Fibroblast of pulmonary artery (primary cell): ENCODE measurements at regions not wholly inside any gene's neighbourhood (a gene's known extent, or its start where the extent isn't known, plus 50 kb on each side); places are given as distances from the start of the nearest gene placed in this dataset.

Experiments used
- DNase-seq: peaks from one replicate; pipeline ENCODE4 v3.0.0-alpha.2; 2010; ENCODE audit warnings: low read depth
- H3K4me3 ChIP-seq: replicated peaks from 2 replicates; pipeline ENCODE4 v1.5.1; 2011; ENCODE audit warnings: low read depth, mild to moderate bottlenecking, control low read depth, low read length, moderate library complexity
- TF ChIP-seq, protein P1 (sequence below): IDR thresholded peaks from 2 replicates; pipeline ENCODE4 v1.5.1; 2011; ENCODE audit warnings: mild to moderate bottlenecking, control low read depth, low read length, inconsistent platforms; ENCODE audit errors: missing control alignments

DNA sequence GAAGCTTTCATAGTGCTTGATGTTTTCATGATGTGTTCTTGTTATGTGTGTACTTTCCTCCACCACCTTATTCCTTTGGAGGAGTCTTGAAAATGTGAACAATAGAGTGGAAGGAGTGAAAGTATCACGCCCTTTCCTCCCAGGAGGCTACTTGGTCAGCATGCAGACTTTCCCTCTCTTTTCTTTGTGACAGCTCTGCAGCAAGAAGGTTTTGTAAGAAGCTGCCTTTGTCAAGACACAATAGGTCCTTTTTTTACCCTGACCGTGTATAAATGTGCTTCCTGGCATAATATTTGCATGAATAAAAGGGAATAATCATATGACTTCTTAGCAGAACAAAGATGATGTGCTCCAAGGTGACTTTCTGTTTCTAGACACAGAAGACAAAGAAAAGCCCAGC is 882.6 kb upstream of the SLITRK5 start:
- TF ChIP-seq, protein P1, sequence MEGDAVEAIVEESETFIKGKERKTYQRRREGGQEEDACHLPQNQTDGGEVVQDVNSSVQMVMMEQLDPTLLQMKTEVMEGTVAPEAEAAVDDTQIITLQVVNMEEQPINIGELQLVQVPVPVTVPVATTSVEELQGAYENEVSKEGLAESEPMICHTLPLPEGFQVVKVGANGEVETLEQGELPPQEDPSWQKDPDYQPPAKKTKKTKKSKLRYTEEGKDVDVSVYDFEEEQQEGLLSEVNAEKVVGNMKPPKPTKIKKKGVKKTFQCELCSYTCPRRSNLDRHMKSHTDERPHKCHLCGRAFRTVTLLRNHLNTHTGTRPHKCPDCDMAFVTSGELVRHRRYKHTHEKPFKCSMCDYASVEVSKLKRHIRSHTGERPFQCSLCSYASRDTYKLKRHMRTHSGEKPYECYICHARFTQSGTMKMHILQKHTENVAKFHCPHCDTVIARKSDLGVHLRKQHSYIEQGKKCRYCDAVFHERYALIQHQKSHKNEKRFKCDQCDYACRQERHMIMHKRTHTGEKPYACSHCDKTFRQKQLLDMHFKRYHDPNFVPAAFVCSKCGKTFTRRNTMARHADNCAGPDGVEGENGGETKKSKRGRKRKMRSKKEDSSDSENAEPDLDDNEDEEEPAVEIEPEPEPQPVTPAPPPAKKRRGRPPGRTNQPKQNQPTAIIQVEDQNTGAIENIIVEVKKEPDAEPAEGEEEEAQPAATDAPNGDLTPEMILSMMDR: no peak
- no peak for DNase-seq
- H3K4me3 ChIP-seq: no peak overlapping the region

DNA sequence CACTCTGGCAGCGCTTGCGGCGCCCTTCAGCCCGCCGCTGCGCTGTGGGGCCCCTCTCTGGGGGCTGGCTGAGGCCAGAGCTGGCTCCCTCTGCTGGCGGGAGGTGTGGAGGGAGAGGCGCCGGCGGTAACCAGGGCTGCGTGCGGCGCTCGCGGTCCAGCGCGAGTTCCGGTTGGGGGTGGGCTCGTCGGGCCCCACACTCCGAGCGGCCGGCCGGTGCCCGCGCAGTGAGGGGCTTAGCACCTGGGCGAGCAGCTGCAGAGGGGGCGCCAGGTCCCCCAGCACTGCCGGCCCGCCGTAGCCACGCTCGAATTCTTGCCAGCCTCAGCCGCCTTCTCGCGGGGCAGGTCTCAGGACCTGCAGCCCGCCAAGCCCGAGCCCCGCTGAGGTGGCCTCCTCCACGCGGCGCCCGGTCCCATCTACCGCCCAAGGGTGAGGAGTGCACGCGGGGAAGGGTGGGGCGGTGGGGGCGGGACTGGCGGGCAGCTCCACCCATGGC is 879.0 kb upstream of the SLITRK5 start:
- no peak overlapping the region for H3K4me3 ChIP-seq
- no peak for DNase-seq

DNA sequence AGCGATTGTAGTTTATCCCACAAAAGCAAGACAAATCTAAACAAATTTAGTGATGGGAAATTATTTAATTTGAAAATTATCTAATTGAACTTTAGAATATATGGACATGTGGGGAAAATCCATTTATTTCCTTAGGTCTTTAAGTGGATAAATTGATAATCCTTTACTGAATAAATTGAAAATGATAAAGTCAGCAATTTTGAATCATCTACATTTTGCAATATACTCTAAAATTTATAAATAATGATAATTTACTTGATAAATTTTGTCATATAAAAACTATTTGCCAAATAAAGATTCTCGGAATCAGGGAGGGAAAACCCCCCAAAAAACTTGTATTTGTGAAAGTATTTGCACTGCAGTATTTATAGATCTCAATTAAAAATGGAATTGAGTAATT is 875.3 kb upstream of the SLITRK5 start:
- TF ChIP-seq, protein P1: no peak
- DNase-seq: no peak
- H3K4me3 ChIP-seq: no peak overlapping the region

More for the DNA sequence above, 879.0 kb upstream of the SLITRK5 start:
- TF ChIP-seq, protein P1: no peak

DNA sequence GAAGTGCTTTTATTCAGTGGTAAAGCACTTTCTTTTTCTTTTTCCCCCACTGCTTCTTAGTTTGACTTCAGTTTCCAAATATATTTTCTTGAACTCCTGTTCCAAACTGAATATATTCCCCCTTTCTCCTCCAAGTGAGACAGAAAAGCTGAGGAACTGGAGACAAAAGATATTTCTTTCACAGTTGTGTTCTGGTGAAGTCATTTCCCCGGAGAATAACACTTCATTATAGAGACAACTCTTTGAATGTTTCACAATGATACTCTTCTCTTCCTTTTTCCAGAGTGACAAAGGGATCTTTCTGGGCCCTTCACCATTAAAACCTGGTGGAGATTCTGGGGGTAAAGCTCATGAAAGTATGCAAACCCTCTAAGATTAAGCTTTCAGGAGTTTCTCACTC is 860.8 kb upstream of the SLITRK5 start:
- no peak overlapping the region for H3K4me3 ChIP-seq
- DNase-seq: no peak
- TF ChIP-seq, protein P1: no peak

DNA sequence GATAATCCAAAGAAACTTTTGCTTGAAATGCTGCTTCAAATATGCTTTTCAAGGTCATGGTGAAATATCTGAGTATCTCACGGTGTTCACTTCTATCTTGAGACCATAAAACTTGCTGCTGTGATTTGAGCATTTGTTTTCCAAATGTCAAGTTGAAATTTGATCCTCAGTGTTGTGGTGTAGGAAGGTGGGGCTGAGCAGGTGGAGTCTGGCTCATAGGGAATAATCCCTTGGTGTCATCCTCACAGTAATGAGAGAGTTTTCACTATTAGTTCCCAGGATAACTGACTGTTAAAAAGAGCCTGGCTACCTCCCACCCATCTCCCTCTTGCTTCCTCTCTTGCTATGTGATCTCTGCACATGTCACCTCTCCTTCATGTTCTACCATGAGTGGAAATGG is 858.0 kb upstream of the SLITRK5 start:
- TF ChIP-seq, protein P1: no peak
- H3K4me3 ChIP-seq: no peak overlapping the region
- no peak for DNase-seq

DNA sequence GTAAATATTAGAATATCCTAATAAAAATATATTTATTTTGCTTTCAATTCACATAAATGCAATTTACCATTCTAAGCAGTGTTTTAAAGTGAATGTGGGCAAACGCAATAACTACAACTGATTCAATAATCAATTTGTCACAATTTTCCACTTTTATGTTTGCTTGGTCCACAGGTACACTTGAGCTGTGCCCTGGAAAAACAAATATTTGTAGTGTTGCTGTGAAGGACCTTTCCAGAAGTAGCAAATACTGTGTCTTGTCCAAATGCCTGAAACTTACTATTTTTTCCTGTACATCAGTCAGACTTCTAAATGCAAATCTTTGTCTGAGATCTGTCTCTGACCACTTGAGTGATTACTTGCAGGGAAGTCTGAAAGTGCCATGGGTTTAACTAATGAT is 845.8 kb upstream of the SLITRK5 start:
- TF ChIP-seq, protein P1: no peak
- DNase-seq: no peak

DNA sequence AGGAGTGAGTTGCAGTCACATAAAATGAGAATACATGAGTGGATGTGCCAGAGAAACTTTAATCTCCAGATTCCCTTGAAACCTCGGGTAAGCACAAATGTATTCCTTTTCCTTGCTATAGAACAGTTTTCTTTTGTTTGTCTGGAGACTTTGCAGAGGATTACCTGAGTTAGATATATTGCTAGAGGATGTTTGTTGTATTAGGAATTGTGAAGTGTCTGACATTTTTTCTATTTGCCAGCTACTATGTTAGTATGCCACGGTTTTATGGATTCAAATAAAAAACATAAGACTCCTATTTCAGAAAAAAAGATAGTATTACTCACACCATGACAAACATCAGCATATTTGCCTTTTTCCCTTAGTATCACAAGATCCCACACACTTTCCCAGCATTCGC is 844.9 kb upstream of the SLITRK5 start:
- DNase-seq: no peak
- H3K4me3 ChIP-seq: no peak overlapping the region
- TF ChIP-seq, protein P1: no peak

More for the DNA sequence above, 845.8 kb upstream of the SLITRK5 start:
- H3K4me3 ChIP-seq: no peak overlapping the region
